GM21515 (cell line): ENCODE measurements at regions not wholly inside any gene's neighbourhood (a gene's known extent, or its start where the extent isn't known, plus 50 kb on each side); places are given as distances from the start of the nearest gene placed in this dataset.
"Not testable (repeated sequence)": the region's sequence is repeated elsewhere in the genome, so short reads cannot be mapped to it uniquely, and the experiment has no call there.

Experiments used
- ATAC-seq: cut with Tn5 transposase; IDR thresholded peaks from one replicate; pipeline ENCODE4 v1.9.1; 2021; ENCODE audit not compliant: unreplicated experiment

DNA sequence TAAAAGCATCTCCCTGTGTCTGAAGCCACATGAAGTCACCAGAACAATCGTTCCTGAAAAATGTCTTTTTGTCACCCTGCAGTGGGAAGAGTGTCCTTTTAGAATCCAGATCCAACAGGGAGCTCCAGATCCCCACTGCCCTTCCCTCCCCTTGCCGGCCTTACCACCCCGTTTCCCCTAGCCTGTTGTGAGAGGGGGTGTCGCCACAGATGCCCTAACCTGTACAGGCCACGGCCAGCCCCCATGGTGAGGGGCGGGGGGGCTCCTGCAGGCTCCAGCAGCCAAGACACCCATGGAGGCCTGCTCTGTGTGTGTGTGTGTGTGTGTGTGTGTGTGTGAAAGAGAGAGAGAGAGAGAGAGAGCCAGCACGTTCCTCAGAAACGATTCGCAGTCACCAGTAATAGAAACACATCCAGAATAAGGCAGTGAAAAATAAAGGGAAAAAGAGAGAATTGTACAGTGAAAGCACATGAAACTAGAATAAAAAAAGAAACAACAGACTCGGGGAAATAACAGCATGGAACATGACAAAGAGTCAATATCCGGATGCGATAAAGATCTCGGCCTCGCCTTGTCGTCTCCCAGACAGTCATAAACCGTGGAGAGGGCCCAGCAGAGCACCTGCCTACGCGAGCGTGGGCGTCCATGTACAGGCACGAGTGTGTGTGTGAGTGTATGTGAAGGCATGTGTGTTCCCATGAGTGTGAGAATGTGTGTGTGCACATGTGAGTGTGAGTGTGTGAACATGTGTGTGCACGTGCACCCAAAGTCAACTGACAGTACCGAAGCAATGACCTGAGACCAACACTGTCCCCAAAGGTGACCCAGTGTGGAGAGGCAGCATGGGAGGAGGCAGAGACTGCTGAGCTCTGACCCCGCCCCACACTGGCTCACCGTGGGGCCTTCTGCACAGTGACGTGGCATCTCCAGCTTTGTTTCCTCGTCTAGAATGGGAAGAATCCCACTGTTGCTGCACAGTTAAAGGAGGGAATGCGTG, 303.8 kb downstream of the NPHP4 start:
- no peak for ATAC-seq

DNA sequence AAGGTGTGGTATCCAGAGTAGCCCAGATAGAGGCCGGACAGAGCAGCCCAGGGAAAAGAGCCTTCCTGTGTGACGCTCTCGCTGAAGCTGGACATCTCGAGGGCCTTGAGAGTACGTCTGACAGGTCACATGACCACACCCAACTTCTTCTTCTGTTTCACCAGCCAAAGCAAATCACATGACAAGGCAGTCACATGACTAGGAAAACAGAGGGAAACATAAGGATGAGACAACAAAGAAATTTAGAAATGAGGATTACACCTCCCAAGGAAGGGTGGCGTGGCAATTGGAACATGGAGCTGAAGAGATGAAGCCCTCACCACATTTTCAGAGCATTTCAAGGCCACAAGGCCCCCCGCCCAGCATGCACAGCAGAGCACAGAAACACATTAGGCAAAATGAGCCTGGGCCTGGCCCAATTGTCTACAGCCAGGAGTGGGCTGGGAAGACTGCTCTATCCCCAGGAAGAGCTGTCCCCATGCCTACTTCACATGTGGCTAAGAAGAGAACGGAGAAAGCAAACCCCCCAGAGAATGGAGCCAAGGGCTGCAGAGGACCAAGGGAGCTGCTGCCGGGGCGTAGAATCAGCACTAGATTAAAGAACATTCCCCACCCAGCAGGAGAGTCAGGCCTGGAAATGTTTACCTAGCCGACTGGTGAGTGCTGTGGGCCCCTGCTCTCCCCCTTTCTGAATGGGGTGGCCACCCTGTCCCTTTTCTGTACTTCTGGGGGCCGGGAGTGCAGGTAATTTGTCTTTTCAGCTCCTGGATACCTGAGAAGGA, 305.1 kb downstream of the NPHP4 start:
- no peak for ATAC-seq

DNA sequence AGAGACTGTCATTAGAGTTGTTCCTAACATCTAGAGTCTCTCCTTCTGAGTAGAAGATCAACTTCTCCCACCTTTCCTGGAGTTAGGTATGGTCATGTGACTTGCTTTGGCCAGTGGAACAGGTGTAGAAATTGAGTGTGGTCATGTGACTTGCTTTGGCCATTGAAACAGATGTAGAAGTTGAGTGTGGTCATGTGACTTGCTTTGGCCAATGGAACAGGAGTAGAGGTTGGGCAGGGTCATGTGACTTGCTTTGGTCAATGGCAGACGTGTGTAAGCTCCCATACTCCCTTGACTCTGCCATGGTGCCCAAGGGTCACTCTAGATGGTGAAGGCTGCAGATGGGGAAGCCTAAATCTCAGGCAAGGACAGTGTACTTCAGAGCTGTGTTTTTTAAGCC, 306.0 kb downstream of the NPHP4 start:
- ATAC-seq, result no peak

DNA sequence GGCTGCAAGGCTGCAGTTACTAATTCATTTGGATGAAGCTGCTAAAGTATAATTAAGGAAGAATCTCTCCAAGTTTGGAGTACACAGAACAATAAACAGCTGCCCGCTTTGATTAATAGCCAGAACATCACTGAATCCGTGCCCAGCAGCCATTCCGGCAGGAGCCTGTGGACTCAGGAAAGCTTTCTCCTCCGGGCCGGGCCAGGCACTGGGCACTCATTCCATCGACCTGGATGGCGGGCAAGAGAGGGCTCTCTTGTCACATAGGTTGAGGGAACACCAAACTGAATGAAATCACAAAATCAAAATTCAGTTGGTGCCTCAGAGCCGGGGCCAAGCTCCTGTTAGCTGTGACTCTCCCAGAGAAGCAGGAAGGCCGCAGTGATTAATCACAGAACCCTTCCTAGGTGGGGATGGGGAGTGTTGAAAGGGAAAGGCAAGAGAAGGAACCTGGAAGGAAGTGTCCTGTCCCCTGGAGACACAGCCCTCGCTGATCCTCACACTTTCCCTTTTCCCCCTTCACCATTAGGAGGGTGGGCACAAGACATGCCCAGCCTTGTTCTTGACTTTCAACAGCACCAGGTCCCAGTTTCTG, 306.7 kb downstream of the NPHP4 start:
- ATAC-seq, result no peak

DNA sequence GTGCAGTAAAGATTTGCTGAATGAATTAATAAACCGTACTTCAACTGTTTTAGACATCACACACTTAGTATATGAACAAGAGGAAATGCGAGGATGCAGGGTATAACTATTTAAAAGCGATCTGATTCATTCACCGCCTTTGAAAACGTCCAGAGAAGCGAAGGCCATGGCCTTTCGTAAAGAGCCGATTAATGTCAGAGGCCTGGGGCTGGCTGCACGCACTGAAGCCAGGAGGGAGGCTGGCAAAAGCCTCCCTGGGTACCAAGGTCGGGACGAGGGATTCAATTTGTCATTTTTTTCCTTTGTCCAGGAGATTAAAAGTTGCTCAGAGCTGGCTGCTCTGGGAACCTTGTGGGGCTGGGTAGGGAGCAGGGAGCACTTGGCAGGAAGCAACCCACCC, 307.4 kb downstream of the NPHP4 start:
- no peak for ATAC-seq

DNA sequence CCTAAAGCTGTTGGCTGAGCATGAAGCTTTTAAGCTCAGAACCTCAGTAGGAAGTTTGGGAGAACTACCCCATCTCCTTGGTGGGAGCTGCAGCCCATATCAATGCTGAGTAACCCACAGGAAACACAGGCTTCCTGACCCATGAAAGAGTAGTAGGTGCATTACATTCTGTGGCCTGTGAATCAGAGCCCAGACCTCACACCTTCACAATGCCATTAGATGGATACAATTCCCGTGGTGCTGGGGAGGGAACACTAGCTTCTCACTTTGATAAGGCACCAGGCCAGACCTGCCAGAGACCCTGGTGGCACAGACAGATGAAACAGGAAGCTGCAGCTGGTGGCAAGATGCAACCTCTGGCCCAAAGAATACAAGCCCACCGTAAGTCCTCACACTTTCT, 308.8 kb downstream of the NPHP4 start:
- no peak for ATAC-seq

DNA sequence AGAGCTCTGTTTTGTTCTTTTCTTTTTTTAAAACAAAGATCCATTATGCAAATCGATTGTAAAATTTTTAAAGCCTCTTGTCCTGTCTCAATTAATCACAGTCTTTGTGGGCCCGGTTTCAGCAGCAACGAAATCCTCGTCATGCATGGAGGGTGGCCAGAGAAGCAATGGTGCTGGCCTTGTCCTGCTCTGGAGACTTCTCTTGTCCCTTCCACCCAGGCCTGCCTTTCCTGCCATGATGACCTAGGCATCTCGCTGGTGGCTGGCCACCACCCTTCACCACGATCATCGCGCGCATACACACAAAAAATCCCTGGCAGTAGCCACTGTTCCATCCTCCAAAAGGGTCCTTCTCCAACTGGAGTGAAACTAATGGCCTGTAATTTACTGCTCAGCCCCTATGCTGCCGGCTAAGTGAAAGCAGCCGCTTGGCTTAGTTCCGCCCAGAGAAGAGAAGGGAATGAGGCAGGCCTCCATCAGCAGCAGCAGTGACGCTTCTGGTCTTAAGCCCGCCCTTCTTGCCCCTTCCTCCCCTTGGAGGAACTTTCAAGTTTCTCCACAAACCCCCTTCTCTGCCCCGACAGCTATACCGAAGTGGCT, 309.5 kb downstream of the NPHP4 start:
- no peak for ATAC-seq

DNA sequence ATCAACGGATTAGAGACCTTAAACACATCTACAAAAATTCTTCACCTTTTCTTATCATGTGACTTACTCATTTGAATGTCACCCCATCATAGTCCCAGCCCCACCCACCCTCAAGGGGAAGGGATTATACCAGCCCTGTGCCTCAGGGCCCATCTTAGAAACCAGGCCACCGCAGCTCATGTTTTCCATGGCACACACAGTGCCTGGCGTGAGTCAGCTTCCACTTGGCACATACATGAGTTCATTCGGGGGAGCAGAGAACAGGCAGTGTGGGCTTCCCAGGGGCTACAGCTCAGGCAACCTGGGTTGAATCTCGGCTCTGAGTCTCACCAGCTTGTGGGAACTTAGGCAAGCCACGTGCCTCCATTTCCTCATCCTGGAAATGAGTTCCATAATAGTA, 310.6 kb downstream of the NPHP4 start:
- ATAC-seq, result no peak

DNA sequence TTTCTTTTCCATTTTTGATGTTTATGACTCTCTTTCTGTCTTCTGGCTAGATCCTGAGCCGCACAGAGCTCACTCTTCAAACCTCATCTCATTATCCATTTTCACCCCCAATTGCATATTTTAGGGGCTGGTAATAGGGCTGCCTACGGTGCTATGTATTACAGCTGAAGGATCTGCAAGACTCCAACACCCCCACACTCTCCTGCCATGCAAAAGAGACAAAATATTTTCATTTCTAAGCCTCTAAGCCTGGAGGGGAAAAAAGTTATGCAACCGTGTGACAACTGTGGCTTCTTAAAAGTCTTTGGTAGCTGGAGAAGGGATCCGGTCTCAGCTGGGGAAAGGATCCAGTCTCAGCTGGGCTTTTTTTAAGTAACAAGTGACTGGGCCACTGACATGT, 311.6 kb downstream of the NPHP4 start:
- ATAC-seq, result no peak

DNA sequence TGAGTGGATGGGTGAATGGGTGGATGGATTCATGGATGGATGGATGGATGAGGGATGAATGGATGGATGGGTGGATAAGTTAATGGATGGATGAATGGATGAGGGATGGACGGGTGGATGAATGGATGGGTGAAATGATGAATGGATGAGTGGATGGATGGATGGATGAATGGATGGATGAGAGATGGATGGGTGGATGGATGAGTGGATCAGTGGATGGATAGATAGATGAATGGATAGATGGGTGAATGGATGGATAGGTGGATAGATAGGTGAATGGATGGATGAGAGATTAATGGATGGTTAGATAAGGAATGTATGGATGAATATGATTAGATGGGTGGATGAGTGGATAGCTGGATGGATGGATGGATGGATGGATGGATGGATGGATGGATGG, 313.5 kb downstream of the NPHP4 start:
- ATAC-seq, result no peak

DNA sequence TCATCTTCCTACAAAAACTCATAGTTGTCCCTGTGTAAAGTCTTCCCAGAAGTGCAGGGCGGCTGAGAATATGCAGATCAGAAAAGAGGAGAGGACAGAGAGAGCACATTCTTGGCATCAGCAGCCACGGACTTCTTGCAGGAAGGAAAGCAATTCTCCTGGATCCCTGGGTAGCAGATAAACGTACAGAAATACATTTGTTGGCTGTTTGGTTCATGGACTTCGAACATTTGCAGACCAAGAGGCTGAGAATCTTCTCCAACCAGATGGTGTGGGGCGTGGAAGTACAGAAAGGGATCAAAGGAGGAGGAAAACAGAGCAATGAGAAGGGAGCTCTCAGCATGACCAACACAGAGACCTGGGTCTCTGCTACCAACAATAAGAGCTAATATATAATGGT, 319.9 kb downstream of the NPHP4 start:
- ATAC-seq, result not testable (repeated sequence)

DNA sequence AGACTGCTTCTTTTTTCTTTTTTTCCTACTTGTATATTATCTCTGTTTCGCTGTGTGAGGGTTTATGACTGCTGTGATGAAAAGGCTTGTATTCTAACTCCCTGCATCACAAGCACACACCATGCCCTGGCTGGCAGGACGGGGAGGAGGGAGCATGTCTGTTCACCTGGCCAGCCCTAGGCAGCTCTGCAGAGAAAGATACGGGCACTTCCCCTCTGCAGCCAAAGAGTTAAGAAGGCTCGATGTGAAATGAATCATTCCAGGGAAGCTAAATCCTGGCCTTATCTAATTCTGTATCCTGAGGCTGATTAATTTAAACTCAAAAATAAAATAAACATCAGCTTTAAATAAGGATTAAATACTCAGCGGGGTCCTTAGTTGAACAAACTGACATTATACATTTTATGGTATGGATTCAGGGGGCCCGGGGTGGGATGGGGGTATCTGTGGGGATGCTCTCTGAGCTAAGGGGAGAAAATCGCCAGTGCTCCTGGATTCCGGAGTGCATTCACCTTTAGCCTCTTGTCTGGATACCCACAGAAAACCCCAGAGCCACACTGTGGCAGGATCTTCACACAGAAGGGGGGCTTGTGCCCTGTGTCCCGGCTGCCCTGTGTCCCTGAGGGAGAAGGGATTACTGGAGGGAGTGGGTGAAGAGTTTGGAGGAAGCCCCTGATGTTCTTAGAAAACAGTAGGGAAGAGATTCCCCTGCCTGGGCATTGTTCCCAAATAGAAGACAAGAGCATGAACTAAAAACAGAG, 321.5 kb downstream of the NPHP4 start:
- ATAC-seq, result no peak

DNA sequence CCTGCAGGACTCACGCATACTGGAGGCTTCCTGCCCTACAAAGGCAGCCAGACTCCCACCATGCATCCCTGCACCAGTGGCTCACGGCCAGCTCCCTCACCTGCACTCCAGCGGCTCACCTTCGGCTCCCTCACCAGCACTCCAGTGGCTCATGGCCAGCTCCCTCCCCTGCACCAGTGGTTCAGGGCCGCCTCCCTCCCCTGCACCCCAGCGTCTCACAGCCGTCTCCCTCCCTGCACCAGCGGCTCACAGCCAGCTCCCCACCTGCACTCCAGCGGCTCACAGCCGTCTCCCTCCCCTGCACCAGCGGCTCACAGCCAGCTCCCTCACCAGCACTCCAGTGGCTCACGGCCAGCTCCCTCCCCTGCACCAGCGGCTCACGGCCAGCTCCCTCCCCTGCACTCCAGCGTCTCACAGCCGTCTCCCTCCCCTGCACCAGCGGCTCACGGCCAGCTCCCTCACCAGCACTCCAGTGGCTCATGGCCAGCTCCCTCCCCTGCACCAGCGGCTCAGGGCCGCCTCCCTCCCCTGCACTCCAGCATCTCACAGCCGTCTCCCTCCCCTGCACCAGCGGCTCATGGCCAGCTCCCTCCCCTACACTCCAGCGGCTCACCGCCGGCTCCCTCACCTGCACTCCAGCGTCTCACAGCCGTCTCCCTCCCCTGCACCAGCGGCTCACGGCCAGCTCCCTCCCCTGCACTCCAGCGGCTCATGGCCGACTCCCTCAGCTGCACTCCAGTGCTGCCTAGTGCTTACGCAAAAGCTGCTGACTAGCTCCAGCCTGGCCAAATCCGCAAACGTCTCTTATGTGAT, 324.5 kb downstream of the NPHP4 start:
- ATAC-seq, result no peak

DNA sequence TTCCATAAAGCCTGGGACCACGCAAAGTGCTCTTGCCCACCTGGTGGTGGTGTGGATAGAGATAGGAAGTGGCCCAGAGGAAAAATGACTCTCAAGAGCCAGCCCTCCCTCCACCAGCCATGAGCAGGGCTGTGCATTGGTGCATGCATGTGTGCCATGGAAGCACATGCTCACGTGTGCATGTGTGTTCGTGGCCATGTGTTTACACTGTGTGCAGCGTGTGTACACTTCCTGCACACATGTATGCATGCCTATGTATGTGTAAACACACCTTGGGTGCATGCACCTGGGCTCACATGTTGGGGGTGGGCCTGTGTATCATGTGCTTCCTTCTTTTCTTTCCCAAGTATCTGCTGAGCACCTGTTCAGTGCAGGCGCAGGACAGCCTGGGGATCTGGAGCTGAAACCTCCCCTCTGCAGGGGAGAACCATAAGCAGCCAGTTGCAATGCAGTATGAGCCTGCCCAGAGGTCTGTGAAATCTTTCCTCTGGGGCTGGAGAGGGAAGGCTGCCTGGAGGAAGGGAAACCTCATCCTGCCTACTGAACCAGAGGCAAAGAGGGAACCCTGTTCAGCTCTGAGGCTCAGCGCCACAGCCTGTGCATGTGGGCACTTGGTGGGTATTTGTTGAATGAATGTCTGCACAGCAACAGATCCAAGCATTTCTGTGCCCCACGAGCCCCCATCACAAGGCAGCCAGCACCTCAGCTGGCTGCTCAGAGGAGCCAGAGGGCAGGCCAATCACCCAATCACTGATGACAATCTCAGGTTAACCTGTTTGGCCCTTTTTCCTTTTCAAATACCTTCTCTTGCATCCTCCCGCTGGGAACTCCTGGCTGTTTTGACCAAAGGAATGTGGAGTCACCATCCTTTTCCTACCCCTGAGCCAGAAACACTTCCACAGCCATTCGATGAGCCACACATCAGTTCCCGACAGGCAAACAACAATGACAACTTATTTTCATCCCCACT, 327.0 kb downstream of the NPHP4 start:
- no peak for ATAC-seq

DNA sequence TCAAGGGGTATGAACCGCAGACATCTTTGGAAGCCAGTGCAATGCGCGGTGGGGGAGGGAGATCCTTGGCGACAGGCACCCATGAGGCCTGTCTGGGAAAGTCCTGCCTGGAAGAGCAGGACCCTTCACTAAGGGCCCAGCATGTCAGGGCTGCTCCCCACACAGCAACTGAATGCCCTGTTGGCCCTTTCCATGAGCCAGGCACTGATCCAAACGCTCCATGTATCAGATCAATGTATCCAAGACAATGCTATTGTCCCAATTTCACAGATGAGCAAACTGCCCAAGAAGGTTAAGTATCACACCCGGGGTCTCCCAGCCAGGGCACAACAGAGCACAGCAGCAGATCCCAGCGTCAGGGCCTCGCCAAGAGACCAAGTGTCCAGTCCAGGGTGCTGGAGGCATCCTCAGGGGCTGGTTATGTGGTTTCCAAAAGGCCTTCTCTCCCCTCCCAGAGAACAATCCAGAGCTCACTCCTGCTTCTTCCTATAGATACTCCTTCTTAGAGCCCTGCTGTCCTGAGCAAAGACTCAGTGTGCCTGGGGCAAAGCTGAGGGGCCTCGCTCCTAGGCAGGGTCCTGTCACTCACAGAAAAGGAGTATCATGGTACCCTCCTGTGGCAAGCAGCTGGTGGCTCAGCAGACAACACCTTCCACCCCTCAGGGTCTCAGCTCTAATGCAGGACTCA, 328.0 kb downstream of the NPHP4 start:
- ATAC-seq, result no peak

DNA sequence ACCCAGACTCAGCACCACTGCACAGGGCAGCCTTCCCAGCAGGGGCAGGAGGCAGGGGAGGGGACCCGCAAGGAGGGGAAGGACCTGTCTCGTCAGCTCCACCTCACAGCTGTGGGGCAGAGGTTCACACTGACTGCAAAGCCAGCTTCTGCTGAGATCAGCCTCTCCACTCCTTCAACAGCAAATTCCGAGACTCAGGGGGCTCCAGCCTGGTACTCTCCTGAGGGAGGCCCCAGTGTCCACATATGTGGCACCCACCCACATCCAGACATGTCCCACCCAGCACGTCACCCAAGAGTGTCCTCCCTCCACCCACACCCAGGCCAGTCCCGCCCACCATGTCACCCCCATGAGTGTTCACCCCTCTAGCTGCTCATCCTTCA, 329.5 kb downstream of the NPHP4 start:
- ATAC-seq, result no peak

DNA sequence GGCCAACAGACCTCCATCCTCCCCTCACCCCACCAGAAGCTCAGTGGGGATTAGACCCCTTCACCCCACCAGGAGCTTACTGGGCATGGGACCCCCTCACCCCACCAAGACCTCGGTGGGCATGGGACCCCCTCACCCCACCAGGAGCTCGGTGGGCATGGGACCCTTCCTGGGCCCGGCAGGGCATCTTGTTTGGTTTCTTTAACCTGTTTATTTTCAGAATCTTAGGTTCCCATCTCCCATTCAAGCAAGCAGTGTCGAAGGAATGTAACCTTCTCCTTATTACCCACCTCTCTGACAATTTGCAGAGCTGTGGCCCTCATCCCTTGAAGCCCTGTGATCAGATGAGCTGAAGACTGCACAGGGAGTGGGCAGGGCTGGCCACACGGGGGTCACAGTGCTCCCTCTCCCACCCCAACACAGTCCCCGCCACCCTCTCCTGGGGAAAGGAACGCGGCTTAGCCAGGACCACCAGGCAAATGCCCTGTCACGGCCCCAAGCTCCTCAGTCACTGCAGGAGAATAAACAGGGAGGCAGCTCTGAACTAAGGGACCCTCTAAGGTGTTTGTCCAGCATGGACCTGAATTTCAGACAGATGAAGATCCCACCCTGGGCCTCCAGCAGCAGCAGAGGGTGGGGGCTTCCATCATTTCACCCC, 330.0 kb downstream of the NPHP4 start:
- no peak for ATAC-seq
